T-helper 1 cell (primary cell): ENCODE measurements at regions not wholly inside any gene's neighbourhood (a gene's known extent, or its start where the extent isn't known, plus 50 kb on each side); places are given as distances from the start of the nearest gene placed in this dataset.
A peak's percentile ranks its signal among the peaks of the same experiment; 100 is the strongest.

Experiments
- DNase-seq, 5 donors: peaks; one replicate each; pipeline ENCODE4 v3.0.0-alpha.2; 2012 to 2020

DNA sequence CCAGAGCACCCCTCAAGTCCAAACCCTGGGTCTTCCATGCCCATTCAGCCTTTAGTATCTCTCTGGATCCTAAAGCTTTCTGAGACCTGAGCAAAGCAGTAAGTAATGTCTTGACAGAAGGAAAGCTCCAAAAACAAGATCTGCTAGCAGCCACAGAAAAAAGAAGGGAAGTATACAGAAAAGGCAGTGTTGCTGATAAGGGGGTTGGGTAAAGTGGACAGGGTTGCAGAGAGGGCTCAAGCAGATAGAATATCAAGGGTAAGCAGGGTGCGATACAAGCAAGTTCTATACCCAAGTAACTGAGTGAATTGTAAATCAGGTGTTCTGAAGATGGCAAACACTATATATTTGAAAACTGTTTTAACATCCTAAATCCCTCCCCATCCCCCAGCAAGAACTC is 113.4 kb upstream of the CARMIL1 start:
- DNase-seq, result no peak

DNA sequence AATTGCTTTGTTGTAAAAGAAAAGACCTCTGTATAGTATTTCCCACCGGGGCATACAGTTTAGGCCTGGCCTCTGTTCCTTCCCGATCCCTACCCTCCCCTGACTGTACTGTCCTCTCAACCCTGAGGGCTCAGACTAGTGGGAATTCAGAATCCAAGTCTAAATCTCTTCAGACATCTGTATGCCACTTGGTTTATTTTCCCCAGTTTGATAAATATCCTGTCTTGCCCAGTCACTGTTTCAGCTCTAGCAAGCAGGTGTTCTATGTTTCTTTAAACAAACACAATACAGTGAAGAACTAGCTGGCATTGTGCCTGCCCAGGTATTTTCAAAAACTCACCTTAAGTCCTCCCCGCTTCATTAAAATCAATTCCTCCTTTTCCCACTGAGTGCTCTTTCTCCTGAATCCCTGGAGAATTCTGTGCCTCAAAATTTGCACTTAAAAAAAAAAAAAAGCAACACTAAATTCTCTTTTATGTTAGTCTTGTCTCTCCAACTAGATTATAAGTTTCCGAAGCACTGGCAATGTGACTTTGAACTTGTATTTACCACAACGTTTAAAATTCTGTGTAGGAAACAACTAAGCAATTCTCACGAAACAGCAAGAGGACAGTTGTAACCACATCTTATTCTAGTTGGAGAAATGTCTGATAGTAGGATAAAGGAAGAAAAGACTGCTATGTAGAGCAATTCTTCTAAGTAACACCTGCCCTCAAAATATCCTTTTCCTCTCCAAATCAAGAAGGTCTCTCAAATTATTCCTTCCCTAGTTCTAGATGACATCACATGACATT is 112.0 kb upstream of the CARMIL1 start:
- no peak for DNase-seq

DNA sequence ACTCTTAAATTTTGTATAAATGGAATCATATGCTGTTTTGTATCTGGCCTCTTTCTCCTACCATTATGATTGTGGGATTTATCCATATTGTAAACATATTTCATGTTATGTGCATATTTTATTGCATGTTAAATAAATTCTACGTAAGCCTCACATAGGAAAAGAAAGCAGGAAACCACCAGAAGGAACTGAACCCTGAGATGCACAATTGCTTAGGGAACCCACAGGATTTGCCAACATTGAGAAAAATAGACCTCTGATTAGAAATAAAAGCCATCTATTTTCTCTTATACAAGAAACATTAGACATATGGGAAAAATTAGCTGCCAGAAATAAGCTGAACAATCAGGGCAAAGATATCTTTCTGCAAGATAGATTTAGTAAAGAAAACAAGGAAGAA is 111.2 kb upstream of the CARMIL1 start:
- no peak for DNase-seq

DNA sequence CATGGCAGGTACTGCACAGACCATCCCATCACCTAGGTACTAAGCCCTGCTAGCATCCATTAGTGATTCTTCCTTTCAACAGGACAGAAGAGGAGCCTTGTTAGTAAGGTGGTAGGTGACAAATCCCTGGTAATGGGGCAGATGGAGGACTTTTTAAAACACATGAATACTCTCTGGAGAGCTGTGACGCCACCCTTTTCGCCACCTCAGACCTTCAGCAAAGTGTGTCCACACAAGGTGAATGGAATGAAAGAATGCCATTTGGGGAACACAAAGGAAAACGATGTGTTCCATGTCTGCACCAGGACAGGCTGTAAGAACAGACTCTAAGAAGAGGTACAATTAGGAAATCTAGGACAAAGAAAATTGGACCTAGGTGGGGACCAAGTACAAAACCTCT is 110.5 kb upstream of the CARMIL1 start:
- no peak for DNase-seq

DNA sequence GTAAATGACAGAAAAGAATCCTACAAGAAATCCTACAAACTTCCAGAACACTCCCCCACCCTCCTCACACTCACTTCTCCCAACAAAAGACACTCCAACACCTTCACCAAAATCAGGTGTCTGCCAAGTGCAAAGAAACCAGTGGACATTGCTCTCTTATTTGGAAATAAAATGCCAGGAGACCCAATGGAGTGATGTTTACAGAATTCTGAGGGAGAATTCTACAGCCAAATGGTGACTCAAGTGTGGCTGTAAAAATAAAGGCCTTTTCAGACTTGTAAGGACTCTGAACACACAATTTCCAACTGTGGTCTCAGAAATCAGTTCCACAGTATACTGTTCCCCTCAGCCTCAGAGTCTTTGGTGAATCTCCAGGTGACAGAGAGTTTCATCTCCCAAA is 109.6 kb upstream of the CARMIL1 start:
- no peak for DNase-seq

DNA sequence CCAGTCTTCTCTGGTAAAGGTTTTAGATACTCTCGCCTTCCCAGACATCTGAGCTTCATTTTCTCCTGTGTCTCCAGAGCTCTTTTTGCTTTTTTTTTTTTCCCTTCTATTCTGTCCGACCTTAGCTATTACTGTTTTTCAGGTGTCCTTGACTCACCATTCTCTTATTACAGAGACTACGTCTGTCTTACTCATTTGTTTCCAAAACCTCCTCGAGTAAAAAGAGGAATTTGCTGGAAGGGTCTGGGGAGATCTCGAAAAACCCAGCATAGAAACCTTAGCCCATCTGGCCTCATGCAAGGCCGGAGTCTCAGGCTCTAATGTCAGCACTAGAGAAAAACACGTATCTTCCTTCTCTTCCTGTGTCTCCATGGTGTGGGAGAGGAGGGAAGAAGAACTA is 109.2 kb upstream of the CARMIL1 start:
- no peak for DNase-seq

DNA sequence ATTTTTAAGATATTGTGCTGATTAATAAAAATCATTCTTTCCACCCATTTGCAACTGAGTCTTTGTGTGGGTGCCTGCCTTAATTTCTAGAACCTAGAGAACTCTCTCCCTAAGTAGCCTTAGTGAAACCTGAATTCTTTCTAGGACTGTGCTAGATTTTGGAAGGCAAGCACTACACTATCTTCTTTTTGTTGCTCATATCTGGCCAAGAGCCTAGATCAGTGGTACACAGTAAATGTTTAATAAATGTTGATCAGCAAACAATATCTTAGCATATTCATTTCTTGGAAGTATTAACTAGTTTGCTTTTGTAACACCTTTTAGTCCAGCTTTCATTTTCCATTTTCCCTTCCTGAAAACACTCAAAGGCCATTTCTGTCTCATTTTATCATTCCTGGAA is 108.5 kb upstream of the CARMIL1 start:
- DNase-seq, result no peak

DNA sequence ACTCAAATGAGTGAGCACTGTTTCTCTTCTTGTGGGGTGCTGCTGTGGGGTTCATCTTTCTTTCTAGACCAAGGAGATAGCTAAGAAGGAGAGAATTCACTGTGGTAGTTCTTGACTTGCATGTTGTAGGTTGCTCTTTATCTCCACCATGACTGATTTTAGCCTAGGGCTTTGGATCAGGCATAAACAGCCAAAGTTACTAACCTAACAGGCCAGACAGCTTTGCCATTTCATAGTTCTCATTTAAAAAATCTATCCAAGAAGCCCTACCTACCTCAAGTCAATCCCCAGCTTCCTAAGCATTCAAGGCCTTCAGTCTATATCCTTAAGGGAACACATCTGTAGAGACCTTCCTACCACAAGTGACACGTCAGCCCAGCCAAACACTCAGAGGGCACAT is 107.9 kb upstream of the CARMIL1 start:
- no peak for DNase-seq

DNA sequence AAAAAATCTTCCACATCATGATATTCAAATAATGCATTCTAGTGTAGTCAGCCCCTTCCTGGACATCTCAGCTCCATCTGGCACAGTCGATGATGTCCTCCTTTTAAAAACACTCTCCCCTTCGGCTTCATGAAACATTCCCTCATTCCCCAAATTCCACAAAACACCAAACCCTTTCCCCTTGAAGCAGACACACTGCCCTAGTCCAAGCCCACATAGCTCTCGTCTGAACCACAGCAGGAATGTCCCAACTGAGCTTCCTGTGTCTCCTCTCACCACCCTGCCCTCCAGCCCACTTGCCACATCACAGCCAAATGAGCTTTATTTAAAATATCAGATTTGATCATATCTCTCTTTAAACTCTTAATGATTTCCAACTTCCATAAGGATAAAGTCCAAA is 106.4 kb upstream of the CARMIL1 start:
- DNase-seq, result no peak

DNA sequence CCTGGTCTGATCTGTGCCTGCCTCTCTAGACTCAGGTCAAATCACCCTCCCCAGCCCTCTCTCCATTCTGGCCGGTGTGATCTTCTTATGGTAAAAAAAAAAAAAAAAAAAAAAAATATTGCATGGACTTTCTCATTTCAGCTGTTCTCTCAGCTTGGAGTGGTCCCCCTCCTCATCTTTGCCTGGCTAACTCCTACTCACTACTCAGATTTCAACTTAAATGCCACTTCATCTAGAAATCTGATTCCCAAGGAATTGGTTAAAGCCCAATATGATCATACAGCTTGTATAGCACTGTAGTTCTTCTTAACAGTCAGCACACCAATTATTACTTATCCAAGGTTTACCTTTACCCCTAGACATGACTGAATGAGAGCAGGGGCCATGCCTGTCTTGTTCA is 105.9 kb upstream of the CARMIL1 start:
- no peak for DNase-seq

DNA sequence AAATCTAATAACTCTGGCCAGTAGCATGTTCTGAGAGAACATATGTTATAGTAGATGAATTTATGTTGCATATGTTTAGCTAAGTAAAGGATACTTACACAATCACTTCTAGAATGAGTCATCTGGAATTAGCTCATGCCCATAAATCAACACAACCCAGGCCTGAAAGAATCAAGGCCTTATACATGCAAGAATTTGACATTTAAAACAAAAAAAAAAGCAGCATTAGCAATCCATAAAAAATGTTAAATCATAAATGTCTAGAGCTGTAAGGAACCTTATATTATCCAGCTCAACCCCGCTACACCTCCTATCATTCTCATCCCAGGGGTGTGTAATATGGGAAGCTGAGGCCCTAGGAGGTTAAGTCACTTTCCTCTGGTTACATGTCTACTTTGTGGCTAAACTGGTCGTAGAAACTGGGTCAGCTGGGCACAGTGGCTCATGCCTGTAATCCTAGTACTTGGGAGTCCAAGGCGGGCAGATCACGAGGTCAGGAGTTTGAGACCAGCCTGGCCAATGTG is 105.2 kb upstream of the CARMIL1 start:
- peak in 1 of 5 donors; percentile 63 for DNase-seq

DNA sequence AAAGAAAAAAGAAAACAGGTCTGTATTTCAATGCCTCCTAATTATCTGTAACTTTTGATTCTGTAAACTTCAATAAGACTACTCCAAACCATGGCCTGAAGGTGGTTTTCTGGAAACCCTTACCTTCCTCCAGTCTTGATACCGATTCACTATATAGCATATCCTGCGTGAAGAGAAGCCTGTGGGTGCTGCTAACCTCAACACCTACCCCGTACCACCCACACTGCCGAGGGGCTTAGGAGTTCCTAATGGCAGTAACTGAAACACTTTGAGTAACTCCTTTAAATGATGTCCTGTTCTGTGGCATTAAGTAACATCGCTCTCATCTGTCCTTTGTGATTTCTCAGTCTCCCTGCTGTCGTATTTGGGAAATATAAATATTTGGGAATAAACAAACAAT is 104.5 kb upstream of the CARMIL1 start:
- DNase-seq, result no peak

DNA sequence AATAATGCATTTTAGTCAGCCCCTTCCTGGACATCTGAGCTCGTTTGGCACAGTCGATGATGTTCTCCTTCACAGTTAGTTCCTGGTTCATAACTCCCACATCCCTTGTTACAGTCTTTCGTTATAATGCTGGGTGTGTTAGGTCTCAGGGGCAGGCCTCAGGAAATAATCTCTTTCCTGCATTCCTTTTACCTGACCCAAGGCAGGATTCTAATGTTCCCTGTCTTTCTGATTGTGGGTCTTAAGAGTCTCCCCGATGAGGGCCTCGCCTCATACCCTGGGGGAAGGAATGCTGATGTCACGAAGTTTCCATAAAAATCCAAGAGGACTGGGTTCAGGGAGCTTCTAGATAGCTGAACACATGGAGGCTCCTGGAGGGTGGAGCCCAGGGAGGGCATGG is 104.0 kb upstream of the CARMIL1 start:
- no peak for DNase-seq

DNA sequence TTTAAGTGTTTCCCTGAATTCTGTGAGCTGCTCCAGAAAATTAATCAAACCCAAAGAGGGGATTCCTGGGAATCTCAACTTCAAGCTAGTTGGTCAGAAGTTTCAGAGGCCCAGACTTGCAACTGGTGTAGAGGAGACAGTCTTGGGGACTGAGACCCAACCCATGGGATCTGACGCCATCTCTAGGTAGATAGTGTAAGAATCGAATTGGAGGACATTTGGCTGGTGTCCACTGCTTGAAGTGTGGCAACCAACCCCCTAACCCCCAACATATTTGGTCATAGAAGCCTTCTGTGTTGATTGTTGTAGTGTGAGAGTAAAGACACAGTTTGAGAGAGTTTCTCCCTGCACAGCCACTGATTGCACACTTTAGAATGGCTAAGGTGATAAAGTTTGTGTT is 103.5 kb upstream of the CARMIL1 start:
- DNase-seq, result peak in 1 of 5 donors; percentile 58

DNA sequence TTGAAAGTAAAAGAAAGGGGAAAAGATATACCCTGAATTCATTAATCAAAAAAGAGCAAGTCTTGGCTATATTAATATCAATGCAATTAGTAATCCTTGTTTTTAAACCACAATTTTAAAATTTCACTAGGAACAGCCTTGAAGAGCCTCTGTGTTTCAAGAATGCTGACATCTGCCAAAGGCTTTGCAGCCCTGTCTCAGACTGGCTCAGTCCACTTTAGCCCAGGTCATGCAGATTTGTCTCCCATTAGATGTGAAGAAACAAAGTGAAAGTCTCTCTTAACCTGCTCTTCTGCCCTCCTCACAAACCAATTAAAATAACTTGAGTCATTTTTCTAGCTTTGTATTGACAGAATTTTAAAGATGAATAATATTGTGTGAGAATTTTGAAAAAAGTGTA is 102.7 kb upstream of the CARMIL1 start:
- no peak for DNase-seq

DNA sequence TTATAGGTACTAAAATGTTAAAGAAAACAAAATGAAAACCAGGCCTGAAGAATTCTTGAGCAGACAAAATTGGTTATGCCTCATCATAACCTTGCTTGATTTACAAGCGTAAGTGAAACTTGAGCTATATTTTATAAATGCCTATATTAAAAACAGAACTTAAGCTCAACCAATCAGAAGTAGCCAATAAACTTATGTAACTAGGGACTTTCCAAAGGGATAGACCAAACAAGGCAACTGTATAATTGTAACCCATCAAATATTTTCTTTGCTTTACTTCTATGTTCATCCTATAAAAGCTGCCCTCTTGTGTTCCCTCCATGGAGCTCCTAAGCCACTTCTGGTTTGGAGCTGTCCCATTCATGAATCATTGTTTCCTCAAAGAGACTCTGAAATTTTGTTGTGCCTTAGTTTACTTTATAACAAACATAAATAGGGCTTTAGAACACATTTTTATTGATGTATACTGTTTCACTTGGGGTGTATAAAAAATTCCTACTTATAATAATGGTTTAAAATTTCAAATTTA is 101.6 kb upstream of the CARMIL1 start:
- DNase-seq, result no peak

DNA sequence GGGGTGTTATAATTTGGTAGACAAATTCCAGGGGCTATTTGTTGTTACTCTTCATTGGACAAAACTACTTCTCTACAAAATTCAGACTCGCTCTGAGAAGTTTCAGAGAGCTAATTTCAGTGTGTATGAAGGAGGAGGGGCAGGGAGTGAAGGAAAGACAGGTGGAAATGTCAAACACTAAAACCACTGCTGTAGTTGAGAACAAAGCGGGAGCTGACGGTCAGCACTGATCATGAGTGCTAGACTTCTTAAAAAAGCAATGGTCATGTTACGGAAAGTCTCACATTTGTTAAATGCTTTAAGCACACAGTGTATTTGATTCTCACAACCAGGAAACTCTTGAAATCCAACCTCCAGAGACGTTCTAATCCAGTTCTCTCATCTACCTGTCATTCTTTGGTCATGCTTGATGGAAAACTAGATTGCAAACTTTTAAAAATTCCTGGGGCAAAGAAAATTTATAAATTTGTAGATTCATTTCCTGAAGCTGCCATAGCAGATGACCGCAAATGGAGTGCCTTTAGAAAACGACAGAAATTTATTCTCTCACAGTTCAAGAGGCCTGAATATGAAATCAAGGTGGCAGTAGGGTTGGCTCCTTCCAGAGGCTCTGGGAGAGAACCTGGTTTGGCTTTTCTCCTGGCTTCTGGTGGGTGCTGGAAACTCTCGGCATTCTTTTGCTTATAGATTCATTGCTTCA is 100.7 kb upstream of the CARMIL1 start:
- DNase-seq, result no peak

DNA sequence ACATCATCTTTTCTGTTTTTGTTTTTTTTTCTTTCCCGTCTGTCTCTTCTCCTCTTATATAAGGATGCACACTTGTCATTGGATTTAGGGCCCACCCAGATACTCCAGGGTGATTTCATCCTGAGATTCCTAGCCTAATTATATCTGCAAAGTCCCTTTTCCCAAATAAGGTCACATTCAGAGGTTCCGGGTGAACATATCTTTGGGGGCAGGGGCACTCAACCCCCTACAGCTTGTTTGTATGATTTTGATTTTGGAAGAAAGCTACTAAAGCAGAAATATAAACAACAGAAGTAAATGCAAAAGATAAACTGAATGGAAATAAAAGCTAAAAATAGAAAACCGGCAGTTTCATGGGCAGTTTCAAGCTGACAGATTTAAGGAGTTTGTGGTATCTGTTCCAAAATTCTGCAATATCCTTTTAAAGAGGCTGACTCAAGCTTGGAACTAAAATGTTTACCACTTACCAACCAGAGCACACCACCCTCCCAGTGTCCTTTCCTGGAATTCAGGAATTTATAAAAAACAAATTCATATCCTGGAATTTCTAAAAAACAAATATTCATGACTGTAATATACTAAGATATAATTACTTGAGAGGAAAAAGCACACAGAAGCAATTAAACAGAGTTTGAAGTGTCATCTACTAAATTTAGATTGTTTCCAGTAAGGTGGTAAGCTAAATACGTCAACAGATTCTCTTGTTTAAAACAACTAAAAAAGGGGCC is 100.0 kb upstream of the CARMIL1 start:
- peak in 1 of 5 donors; percentile 74 for DNase-seq

DNA sequence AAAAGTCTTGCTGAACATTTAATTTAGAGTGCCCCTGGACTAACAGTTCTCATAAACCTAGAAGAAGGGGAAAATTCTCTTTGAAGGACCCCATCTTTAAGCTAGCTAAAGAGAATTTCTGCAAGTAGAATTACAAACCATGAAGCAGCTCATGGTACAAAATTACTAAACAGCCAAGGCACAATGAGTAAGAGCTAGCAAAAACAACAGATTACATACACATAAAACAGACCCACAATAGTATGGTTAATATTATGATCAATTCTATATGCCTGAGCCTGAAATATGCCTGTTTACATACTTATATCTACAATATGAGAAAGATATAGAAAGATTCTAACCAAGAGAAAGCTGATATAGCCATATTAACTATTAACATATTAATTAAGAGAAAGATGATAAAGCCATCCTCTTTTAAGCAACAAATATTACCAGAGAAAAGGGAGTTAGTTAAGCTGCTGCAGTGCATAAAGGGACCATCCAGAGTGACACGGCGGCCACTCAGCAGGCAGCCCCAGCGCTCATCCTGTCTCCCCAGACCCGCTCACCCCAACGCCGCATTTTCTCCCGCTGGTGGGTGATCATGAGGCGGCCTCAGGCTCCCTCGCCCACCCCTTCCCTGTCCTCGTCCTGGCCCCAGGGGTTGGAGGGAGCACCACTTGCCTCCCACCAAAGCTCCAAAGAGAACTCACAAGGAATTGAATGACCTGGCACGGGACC is 98.4 kb upstream of the CARMIL1 start:
- peak in 1 of 5 donors; percentile 18 for DNase-seq

DNA sequence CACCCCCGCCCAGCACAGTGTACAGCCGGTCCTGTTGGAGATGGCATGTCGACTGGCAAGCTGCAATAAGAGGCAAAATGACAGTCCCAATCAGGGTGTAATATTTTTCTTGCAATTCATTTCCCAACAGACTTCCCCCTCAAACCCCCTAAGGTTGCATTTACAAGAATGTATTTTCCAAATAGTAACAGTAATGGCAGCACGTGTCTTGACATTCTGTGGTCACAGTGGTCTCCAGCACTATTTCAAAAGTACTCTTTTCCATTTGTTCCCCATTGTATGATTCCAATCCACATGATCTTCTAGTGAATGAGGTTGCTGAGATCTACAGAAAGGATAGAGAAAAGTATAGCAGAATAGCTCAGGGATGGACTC is 97.8 kb upstream of the CARMIL1 start:
- no peak for DNase-seq

DNA sequence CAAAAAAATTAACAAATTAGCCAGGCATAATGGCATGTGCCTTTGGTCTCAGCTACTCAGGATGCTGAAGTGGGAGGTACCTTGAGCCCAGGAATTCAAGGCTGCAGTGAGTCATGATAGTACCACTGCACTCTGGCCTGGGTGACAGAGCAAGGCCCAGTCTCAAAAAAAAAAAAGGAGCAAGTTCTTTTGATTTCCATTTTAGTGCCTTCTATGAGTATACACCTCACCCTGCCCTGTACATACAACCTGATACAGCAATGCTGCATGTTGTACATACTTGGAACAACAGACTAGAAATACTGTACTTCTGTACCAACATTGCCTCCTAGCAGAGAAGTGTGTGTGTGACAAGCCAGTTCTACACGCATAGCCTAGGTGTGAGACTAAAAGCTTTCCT is 97.3 kb upstream of the CARMIL1 start:
- DNase-seq, result peak in 1 of 5 donors; percentile 54

DNA sequence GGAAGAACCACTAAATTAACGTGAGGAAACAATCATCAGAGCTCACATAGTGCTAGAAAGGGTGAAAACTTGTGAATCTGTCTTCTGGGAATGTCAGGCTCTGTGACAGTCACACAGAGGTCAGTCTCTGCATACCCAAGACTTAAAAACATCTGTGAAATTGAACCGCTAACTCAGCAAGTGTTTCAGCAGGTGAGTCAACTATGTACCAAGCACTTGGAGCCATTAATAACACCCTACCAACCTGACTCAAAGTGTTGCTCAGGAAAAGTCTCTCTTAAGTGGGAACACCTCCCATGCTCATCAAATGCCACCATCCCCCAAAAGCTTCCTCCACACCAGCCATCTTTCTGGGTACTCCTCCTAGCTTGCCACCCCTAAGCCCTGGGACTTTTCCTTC is 92.3 kb upstream of the CARMIL1 start:
- DNase-seq, result peak in 1 of 5 donors; percentile 35

DNA sequence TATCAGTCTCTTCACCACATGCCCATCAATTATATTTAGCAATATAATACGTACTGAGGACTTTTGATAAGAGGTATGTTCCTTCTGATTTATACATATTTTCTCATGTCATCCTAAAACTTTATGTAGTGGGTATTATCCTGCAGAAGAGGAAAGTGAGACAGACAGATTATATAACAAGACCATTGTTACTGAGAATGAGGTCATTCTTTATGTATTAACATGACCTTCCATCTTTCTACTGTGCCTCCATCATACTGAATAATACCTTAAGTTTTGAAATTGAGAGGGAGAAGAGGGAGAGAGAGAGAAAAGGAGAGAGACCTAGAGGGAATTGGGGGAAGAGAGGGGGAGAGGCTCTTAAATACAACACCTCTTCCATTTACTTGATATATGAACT is 90.9 kb upstream of the CARMIL1 start:
- DNase-seq, result no peak
